K562 (cell line): ENCODE measurements at regions not wholly inside any gene's neighbourhood (a gene's known extent, or its start where the extent isn't known, plus 50 kb on each side); places are given as distances from the start of the nearest gene placed in this dataset.

Experiments
- ADNP ChIP-seq: fragments of 200-800 bp; sonication (Bioruptor generic); IDR thresholded peaks from 2 replicates; pipeline ENCODE4 v1.6.1; 2016; ENCODE audit warnings: missing genetic modification characterization, missing compliant biosample characterization
- AFF4 ChIP-seq: sonication (generic); formaldehyde crosslinking; IDR thresholded peaks from 2 replicates; pipeline ENCODE4 v1.8.0; 2023; ENCODE audit warnings: mild to moderate bottlenecking, missing genetic modification reagents
- ARNT ChIP-seq, 2 experiments: fragments of 450-650 bp; IDR thresholded peaks; 2 replicates each; pipeline ENCODE4 v1.6.1; 2016; ENCODE audit warnings: mild to moderate bottlenecking in 1 of 2
- ASH1L ChIP-seq: fragments of 450-650 bp; IDR thresholded peaks from 2 replicates; pipeline ENCODE4 v1.6.1; 2018; ENCODE audit warnings: borderline replicate concordance, mild to moderate bottlenecking, low read depth; ENCODE audit not compliant: partially characterized antibody
- CEBPG ChIP-seq, 3 experiments: fragments of 200-800 bp in 1 of 3; sonication (Bioruptor generic) in 1 of 3; sonication (generic) in 1 of 3; formaldehyde crosslinking in 1 of 3; IDR thresholded peaks in 2 of 3; conservative IDR thresholded peaks in 1 of 3; 2 replicates each; pipeline versions ENCODE4 v1.6.1 to v1.8.0; 2016 to 2022; ENCODE audit warnings: missing compliant biosample characterization in 2 of 3, missing genetic modification characterization in 2 of 3, mild to moderate bottlenecking in 1 of 3, missing genetic modification reagents in 1 of 3
- CGGBP1 ChIP-seq: fragments of 250-450 bp; sonication (Bioruptor Pico); IDR thresholded peaks from 2 replicates; pipeline ENCODE4 v1.9.0; 2021; ENCODE audit warnings: mild to moderate bottlenecking
- ETV1 ChIP-seq: fragments of 450-650 bp; conservative IDR thresholded peaks from 2 replicates; pipeline ENCODE4 v1.6.1; 2016; ENCODE audit warnings: missing genetic modification characterization, control low read depth, low read depth, missing compliant biosample characterization
- HLTF ChIP-seq: fragments of 450-650 bp; IDR thresholded peaks from 2 replicates; pipeline ENCODE4 v1.6.1; 2016
- MYBL2 ChIP-seq, 2 experiments: fragments of 450-650 bp in 1 of 2; sonication (generic) in 1 of 2; formaldehyde crosslinking in 1 of 2; IDR thresholded peaks; 2 replicates each; pipeline versions ENCODE4 v1.6.1 to v1.8.1; 2017 to 2022; ENCODE audit warnings: borderline replicate concordance in 1 of 2, inconsistent platforms in 1 of 2, low read depth in 1 of 2, mild to moderate bottlenecking in 1 of 2, missing genetic modification reagents in 1 of 2, moderate library complexity in 1 of 2
- OTX1 ChIP-seq: fragments of 450-650 bp; formaldehyde crosslinking; IDR thresholded peaks from 2 replicates; pipeline ENCODE4 v1.4.0; 2022; ENCODE audit warnings: mild to moderate bottlenecking
- SLC30A9 ChIP-seq: fragments of 250-450 bp; sonication (Bioruptor Pico); IDR thresholded peaks from 2 replicates; pipeline ENCODE4 v1.8.0; 2022; ENCODE audit warnings: mild to moderate bottlenecking, moderate library complexity
- ZNF134 ChIP-seq: fragments of 250-450 bp; sonication (Bioruptor Pico); conservative IDR thresholded peaks from 2 replicates; pipeline ENCODE4 v1.4.0; 2020
- ZNF140 ChIP-seq: fragments of 250-450 bp; sonication (Bioruptor Pico); IDR thresholded peaks from 2 replicates; pipeline ENCODE4 v1.8.0; 2021; ENCODE audit warnings: moderate library complexity, mild to moderate bottlenecking, inconsistent platforms
- ZNF217 ChIP-seq: sonication (generic); formaldehyde crosslinking; IDR thresholded peaks from 2 replicates; pipeline ENCODE4 v1.8.0; 2022; ENCODE audit warnings: mild to moderate bottlenecking, missing genetic modification reagents
- ZNF696 ChIP-seq: fragments of 250-450 bp; sonication (Bioruptor Pico); conservative IDR thresholded peaks from 2 replicates; pipeline ENCODE4 v1.4.0; 2020; ENCODE audit warnings: mild to moderate bottlenecking, moderate library complexity

GRCh38 chr22:22121445-22121844 is 123.1 kb upstream of the VPREB1 start (continued):
- TF ChIP-seq ADNP (tag) (peak; percentile 38; the same call in 1 of the 2 replicates), MYBL2 (IDR thresholded peaks at IDR 0.05; ENCODE audit: low read depth) (no peak), MYBL2 (CRISPR knock-in tag; IDR thresholded peaks at IDR 0.05; ENCODE audit: borderline replicate concordance) (no peak), ETV1 (tag) (0 out of 2 replicates have a peak, but pooled peaks have one; percentile 44), ZNF140 (CRISPR knock-in tag) (peak; percentile 34; the same call in 1 of the 2 replicates), CGGBP1 (no peak), AFF4 (0 out of 2 replicates have a peak, but pooled peaks have one; percentile 26), ZNF696 (CRISPR knock-in tag) (peak; percentile 72; the same call in 1 of the 2 replicates), ARNT (IDR thresholded peaks at IDR 0.05) (0 out of 4 replicates have a peak, but pooled peaks of 1 of the 2 experiments have one; percentile 25), ZNF134 (CRISPR knock-in tag) (0 out of 2 replicates have a peak, but pooled peaks have one; percentile 31), CEBPG (CRISPR knock-in tag; IDR thresholded peaks at IDR 0.05) (no peak), CEBPG (tag; conservative IDR thresholded peaks at IDR 0.05 in 1 of 2, IDR thresholded peaks at IDR 0.05 in 1 of 2) (peak; percentile 19 to 28; a peak in 1 of 4 replicates), ASH1L (peak; percentile 33), OTX1 (0 out of 2 replicates have a peak, but pooled peaks have one; percentile 69), HLTF (0 out of 2 replicates have a peak, but pooled peaks have one; percentile 55), ZNF217 (CRISPR knock-in tag) (no peak), SLC30A9 (CRISPR knock-in tag) (no peak)
